Kidney (tissue), 13 donors: ENCODE measurements at regions not wholly inside any gene's neighbourhood (a gene's known extent, or its start where the extent isn't known, plus 50 kb on each side); places are given as distances from the start of the nearest gene placed in this dataset.

Experiments
- DNase-seq, 5 donors: peaks; one replicate each; pipeline ENCODE4 v3.0.0-alpha.2; 2013 to 2020
- FAIRE-seq: peaks from 2 replicates; lab custom pipeline; 2012; peaks lifted over from hg19 to GRCh38; lab: Jason Lieb, UNC
- H3K27ac ChIP-seq, 2 donors: one replicate each; pipeline ENCODE4 v1.7.0; 2013; ENCODE audit warnings: low read depth in 2 of 2, low read length in 2 of 2, inconsistent platforms in 1 of 2
- H3K27me3 ChIP-seq: one replicate; pipeline ENCODE4 v1.7.1; 2013; ENCODE audit warnings: low read length, inconsistent platforms; ENCODE audit not compliant: control insufficient read depth, insufficient read depth
- H3K36me3 ChIP-seq, 3 donors: one replicate each; pipeline versions ENCODE4 v1.7.0 to v1.7.1; 2013; ENCODE audit warnings: low read length in 3 of 3, control low read depth in 1 of 3, inconsistent platforms in 1 of 3; ENCODE audit not compliant: insufficient read depth in 3 of 3, control insufficient read depth in 2 of 3
- H3K4me1 ChIP-seq, 3 donors: one replicate each; pipeline versions ENCODE4 v1.7.0 to v1.7.1; 2013; ENCODE audit warnings: low read length in 3 of 3, inconsistent platforms in 1 of 3, low read depth in 1 of 3; ENCODE audit not compliant: control insufficient read depth in 2 of 3, insufficient read depth in 2 of 3
- H3K4me3 ChIP-seq, 3 donors: one replicate each; pipeline versions ENCODE4 v1.7.0 to v1.8.1; 2013; ENCODE audit warnings: low read length in 3 of 3, control low read depth in 1 of 3, inconsistent platforms in 1 of 3
- H3K9ac ChIP-seq, 3 donors: one replicate each; pipeline versions ENCODE4 v1.7.0 to v1.7.1; 2013; ENCODE audit warnings: low read length in 3 of 3, control low read depth in 1 of 3, inconsistent platforms in 1 of 3
- H3K9me3 ChIP-seq, 3 donors: one replicate each; pipeline versions ENCODE4 v1.7.0 to v1.7.1; 2013; ENCODE audit warnings: low read length in 3 of 3, control low read depth in 1 of 3, inconsistent platforms in 1 of 3; ENCODE audit not compliant: control insufficient read depth in 2 of 3, insufficient read depth in 1 of 3
- CTCF ChIP-seq: IDR thresholded peaks from 3 replicates; pipeline ENCODE4 v1.5.1; 2012; ENCODE audit warnings: mild to moderate bottlenecking, moderate library complexity, borderline replicate concordance; ENCODE audit not compliant: insufficient read depth; ENCODE audit errors: extremely low read depth
- intact Hi-C: fragments of 100-400 bp; cut with DNase I; formaldehyde crosslinking; loops from one replicate; pipeline ENCODE4 v1.11.1; 2022
- donor health status: control.
- donor health status: control.
- donor health status: control.
- donor health status: control.
- donor health status: control.
- donor health status: DM: yes; HTN: yes; CAD: no.
- donor health status: Normal renal cell carcinoma (clear cell type).

- intact Hi-C loops: no loop called here
- TF ChIP-seq CTCF: no peak
- H3K4me1 ChIP-seq: no peaks in the 10 kb centered on the region
- H3K9ac ChIP-seq: no peak overlapping the region
- H3K27ac ChIP-seq: no peak overlapping the region
- no peaks in the 10 kb centered on the region for H3K36me3 ChIP-seq
- H3K27me3 ChIP-seq: no peaks in the 10 kb centered on the region
- no peak for FAIRE-seq
- H3K9me3 ChIP-seq: no peaks in the 10 kb centered on the region
- no peak for DNase-seq
- no peak overlapping the region for H3K4me3 ChIP-seq
Measured at GRCh38 chr20:40891351-40891750, 137.3 kb upstream of the TOP1 start.

- no peak overlapping the region for H3K27ac ChIP-seq
- DNase-seq (no peak), FAIRE-seq (no peak)
- intact Hi-C loops: no loop called here
- H3K4me3 ChIP-seq: no peak overlapping the region
- H3K9me3 ChIP-seq: no peaks in the 10 kb centered on the region
- no peak for TF ChIP-seq CTCF
- H3K27me3 ChIP-seq: no peaks in the 10 kb centered on the region
- H3K36me3 ChIP-seq: no peaks in the 10 kb centered on the region
- H3K4me1 ChIP-seq: no peaks in the 10 kb centered on the region
- no peak overlapping the region for H3K9ac ChIP-seq
Measured at GRCh38 chr20:40892642-40893041, 136.0 kb upstream of the TOP1 start.

GRCh38 chr20:40893610-40894236 is 134.9 kb upstream of the TOP1 start:
- no peak for FAIRE-seq
- intact Hi-C loops: no loop called here

More at GRCh38 chr20:40893610-40894236, 134.9 kb upstream of the TOP1 start:
- Histone ChIP-seq H3K36me3 (no peaks in the 10 kb centered on the region), H3K27me3 (no peaks in the 10 kb centered on the region), H3K4me3 (no peak overlapping the region), H3K9me3 (no peaks in the 10 kb centered on the region), H3K4me1 (no peaks in the 10 kb centered on the region), H3K27ac (no peak overlapping the region), H3K9ac (no peak overlapping the region)
- no peak for DNase-seq
- TF ChIP-seq CTCF: no peak
